ENCODE measurements at regions not wholly inside any gene's neighbourhood (a gene's known extent, or its start where the extent isn't known, plus 50 kb on each side); places are given as distances from the start of the nearest gene placed in this dataset.

DNA sequence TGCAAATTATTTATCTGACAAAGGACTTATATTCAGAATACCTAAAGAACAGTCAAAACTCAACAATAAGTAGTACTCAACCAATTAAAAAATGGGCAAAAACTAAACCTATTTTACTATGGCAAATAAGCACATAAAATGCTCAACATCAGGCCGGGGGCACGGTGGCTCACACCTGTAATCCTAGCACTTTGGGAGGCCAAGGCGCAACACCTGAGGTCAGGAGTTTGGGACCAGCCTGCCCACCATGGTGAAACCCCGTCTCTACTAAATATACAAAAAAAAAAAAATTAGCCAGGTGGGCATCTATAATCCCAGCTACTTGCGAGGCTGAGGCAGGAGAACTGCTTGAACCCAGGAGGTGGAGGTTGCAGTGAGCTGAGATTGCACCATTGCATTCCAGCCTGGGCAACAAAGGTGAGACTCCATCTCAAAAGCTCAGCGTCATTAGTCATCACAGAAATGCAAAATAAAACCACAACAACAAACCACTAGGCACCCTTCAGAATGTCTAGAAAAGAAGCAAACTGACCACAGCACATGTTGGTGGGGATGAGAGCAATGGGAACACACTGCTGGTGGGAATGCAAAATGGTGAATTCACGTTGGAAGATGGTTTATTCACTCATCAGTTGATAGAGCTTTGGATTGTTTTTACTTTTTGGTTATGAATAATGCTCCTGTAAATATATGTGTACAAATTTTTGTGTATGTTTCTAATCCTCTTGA, 180.6 kb upstream of the SOX1 start:
- intact Hi-C loops (cut with DNase I): no loop called here
- no peak for ATAC-seq
- no peak for DNase-seq (ENCODE audit: low spot score)

DNA sequence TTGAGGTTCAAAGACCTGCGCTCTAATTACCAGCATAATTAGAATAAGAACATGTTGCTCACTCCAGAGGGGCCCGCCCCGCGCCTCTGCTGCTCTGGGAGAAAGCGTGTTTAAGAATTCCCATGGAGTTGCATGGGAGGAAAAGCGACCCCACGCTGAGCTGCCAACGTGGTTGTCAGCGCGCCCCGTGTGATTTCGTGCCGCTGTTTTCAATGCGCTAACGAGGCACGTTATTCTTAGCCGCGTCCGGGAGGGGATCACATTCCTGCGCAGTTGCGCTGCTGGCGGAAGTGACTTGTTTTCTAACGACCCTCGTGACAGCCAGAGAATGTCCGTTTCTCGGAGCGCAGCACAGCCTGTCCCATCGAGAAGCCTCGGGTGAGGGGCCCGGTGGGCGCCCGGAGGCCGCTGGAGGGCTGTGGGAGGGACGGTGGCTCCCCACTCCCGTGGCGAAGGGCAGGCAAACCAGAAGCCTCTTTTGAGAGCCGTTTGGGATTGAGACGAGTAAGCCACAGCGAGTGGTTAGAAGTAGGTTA, 173.8 kb upstream of the SOX1 start:
- intact Hi-C loops (cut with DNase I): no loop called here
- peak; percentile 50 for DNase-seq (ENCODE audit: low spot score)
- peak; percentile 39 for ATAC-seq

GRCh38 chr13:111893607-111894443, 173.1 kb upstream of the SOX1 start:
- peak; percentile 49 for ATAC-seq
- no peak for DNase-seq (ENCODE audit: low spot score)
- intact Hi-C loops (cut with DNase I): no loop called here

GRCh38 chr13:111895896-111896821, 170.8 kb upstream of the SOX1 start:
- ATAC-seq (no peak), DNase-seq (ENCODE audit: low spot score) (peak; percentile 42)
- intact Hi-C loops (cut with DNase I): no loop called here

- intact Hi-C loops (cut with DNase I): no loop called here
- ATAC-seq (no peak), DNase-seq (ENCODE audit: low spot score) (peak; percentile 28)
These were observed 169.6 kb upstream of the SOX1 start for GRCh38 chr13:111897178-111897845.

DNA sequence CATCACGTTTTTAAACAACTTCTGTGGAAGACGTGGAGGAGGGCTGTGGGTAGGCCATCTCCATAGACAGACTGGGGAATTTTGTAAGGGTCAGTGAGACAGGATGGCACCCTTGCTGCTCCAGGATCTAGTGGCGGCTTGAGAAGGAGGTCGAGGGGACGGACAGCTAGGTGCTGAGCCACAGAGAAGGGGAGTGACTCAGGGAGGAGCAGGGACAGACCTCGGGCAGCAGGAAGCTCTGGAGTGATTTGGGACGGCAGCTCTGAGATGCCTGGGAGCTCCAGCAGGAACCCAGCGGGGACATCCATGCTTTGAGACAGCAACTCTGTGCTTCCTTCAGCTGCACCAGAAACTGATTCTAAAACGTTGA, 169.1 kb upstream of the SOX1 start:
- intact Hi-C loops (cut with DNase I): no loop called here
- DNase-seq (ENCODE audit: low spot score) (peak; percentile 10), ATAC-seq (no peak)

DNA sequence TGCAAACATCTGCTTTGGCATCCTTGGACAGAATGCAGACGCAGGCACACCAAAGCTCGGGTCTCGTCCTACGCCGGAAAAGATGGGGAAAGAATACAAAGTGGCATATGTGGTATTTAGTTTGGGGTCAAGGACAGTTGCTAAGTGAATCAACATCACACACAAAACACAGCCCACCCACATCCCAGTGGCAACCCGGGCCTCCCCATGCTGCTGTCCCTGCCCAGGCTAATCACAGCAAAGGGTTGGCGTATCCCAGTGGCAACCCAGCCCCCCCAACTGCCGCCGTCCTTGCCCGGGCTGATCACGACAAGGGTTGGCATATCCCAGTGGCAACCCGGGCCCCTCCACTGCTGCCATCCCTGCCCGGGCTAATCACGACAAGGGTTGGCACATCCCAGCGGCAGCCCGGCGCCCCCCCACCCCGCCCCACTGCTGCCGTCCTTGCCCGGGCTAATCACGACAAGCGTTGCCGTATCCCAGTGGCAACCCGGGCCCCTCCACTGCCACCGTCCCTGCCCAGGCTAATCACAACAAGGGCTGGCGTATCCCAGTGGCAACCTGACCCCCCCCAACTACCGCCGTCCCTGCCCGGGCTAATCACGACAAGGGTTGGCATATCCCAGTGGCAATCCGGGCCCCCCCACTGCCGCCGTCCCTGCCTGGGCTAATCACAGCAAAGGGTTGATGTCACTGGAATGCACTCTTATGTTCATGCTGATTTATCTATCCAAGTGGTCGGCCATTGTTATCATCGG, 167.8 kb upstream of the SOX1 start:
- no peak for ATAC-seq
- DNase-seq (ENCODE audit: low spot score): peak; percentile 25
- intact Hi-C loops (cut with DNase I): no loop called here

GRCh38 chr13:111899714-111900389, 167.1 kb upstream of the SOX1 start:
- intact Hi-C loops (cut with DNase I): no loop called here
- DNase-seq (ENCODE audit: low spot score) (no peak), ATAC-seq (no peak)

DNA sequence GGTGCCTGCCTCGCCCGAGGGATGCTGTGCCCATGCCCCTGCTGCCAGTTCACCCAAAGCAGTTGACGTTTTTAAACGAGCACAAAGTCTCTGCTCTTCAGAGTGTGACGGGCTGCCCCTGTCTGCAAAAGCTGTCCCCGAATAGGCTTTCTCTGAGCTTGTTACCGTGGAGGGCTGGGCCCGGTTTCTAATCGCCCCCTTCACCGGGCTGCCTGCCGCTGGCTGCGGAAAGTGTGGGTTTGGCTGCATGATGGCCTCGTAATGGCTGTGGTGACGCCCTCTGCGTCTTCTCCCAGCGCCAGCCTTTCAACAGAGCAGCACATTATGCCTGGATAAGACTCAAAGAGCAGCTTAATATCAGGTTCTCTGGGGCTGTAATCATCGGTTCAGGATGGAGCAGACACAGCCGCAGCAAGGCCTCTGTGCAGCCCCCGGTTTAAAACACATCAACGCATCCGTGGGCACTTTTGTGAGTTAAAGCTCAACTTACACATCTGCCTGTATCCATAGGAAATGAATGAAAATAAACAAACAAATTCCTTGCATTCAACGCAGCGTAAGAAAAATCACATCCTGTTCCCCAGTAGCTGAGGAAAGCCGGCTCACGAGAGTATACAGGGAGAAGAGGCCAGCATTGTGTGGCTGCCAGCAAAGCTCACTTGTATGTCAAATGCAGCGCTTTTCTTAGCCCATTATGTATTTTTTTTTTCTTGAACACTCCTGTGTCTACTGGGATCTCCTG, 166.4 kb upstream of the SOX1 start:
- no peak for ATAC-seq

DNA sequence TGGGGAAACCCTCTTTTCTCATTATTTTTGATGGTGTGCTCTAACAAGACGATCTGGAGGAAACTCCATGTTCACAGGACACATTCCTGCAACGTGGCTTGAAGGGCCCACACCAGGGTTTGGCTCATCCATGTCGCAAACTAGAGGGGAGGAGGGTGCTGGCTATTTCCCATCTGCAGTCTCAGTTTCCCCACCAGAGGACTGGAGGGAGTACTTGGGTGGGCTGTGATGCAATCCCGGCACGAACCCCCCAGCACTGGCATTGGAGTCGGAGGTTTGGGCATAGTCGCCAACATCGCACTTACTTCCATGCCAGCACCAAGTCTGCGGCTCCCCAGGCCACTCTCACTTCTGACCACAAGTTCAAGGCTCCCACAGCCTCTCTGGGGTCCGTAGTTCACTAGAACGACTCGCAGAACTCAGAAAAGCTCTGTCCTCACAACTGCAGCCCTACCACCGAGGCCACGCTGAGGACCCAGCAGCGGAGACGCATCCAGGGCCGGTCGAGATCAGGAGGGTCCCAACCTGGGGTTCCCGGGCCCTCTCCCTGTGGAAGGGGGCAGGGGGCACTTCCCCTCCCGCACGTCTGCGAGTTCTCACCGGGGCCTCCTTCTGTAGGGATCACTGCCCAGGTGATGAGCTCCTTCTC, 165.6 kb upstream of the SOX1 start:
- DNase-seq (ENCODE audit: low spot score) (no peak), ATAC-seq (no peak)
- intact Hi-C loops (cut with DNase I): no loop called here

More for the DNA sequence above, 166.4 kb upstream of the SOX1 start:
- no peak for DNase-seq (ENCODE audit: low spot score)
- intact Hi-C loops (cut with DNase I): no loop called here

GRCh38 chr13:111902726-111903125, 164.2 kb upstream of the SOX1 start:
- intact Hi-C loops (cut with DNase I): no loop called here
- DNase-seq (ENCODE audit: low spot score): peak; percentile 6

GRCh38 chr13:111903143-111903542, 163.8 kb upstream of the SOX1 start:
- DNase-seq (ENCODE audit: low spot score) (no peak), ATAC-seq (no peak)
- intact Hi-C loops (cut with DNase I): no loop called here

More at GRCh38 chr13:111902726-111903125, 164.2 kb upstream of the SOX1 start:
- ATAC-seq: no peak

DNA sequence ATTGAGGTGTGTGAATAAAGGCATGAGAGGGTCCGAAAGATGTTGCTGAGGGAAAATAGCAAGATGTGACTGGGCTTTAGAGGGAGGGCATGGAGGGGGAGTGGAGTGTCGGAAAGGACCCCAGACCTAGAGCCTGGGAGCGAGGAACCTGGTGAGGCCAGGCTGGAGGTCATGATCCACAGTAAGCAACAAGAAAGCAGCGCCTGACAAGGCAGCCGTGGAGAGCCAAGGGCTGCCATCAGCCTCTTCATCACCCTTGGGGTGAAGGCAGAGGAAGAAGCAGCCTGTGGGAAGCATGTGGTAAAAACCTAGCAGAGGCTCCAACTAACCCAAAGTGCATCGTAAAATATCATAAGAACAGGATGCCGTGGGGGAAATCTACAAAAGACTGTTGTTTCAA, 162.8 kb upstream of the SOX1 start:
- intact Hi-C loops (cut with DNase I): no loop called here

GRCh38 chr13:111904701-111905608, 162.0 kb upstream of the SOX1 start:
- intact Hi-C loops (cut with DNase I): no loop called here
- DNase-seq (ENCODE audit: low spot score) (peak; percentile 28), ATAC-seq (no peak)

More for the DNA sequence above, 162.8 kb upstream of the SOX1 start:
- peak; percentile 33 for DNase-seq (ENCODE audit: low spot score)
- no peak for ATAC-seq

- DNase-seq (ENCODE audit: low spot score) (peak; percentile 21), ATAC-seq (no peak)
- intact Hi-C loops (cut with DNase I): no loop called here
These were observed 161.4 kb upstream of the SOX1 start for GRCh38 chr13:111905609-111905945.

Measured in sciatic nerve (tissue), 2 donors.